GM12891 (cell line): ENCODE measurements at regions not wholly inside any gene's neighbourhood (a gene's known extent, or its start where the extent isn't known, plus 50 kb on each side); places are given as distances from the start of the nearest gene placed in this dataset.

Source experiments
- POLR2A ChIP-seq: IDR thresholded peaks from 2 replicates; pipeline ENCODE4 v1.6.1; 2011; ENCODE audit warnings: low read depth, low read length, control low read depth
- POLR2AphosphoS5 ChIP-seq: IDR thresholded peaks from 2 replicates; pipeline ENCODE4 v1.6.1; 2011; ENCODE audit warnings: low read depth, low read length, control low read depth
- SPI1 ChIP-seq: IDR thresholded peaks from 2 replicates; pipeline ENCODE4 v1.6.1; 2011; ENCODE audit warnings: low read depth, low read length, control low read depth
- TAF1 ChIP-seq: IDR thresholded peaks from 2 replicates; pipeline ENCODE4 v1.6.1; 2011; ENCODE audit warnings: low read depth, low read length, control low read depth

DNA sequence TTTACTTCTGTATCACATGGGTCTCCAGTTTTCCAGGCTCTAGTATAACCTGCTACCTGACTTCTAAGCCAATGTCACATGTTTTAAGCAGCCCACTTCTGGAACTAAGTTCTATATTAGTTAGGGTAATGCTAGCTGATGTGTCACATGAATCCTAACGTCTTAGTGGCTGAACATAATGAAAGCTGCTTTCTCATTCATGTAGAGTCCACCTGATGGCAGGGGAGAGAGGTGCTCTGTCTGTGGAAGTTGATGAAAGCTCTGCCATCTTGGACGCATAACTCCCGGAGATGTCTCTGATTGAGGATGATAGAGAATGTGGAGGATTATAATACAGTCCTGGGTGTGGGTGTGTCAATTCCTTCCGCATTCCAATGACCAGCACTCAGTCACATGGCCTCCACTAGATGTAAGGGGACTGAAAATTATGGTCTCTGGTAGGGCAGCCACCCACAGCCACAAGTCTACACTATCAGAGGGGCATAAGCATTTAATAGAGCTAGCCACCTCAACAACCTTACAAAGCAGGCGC is 234.4 kb upstream of the CRY1 start:
- TF ChIP-seq SPI1: no peak
- TF ChIP-seq POLR2A: no peak
- TF ChIP-seq POLR2AphosphoS5: no peak
- no peak for TF ChIP-seq TAF1
